Ovary (tissue), 7 donors: ENCODE measurements at regions not wholly inside any gene's neighbourhood (a gene's known extent, or its start where the extent isn't known, plus 50 kb on each side); places are given as distances from the start of the nearest gene placed in this dataset. TPM values are rescaled to one million over a fixed set of nuclear protein-coding genes. Genes with fewer than 3 reads are reported as not detected.
"Not testable (repeated sequence)": the region's sequence is repeated elsewhere in the genome, so short reads cannot be mapped to it uniquely, and the experiment has no call there.

ENCODE experiments used
- DNase-seq, 5 donors: peaks; one replicate each; pipeline ENCODE4 v3.0.0-alpha.2; 2019 to 2020
- H3K27ac ChIP-seq, 2 donors: fragments of 200-600 bp; one replicate each; pipeline versions ENCODE4 v1.5.1 to v1.8.0; 2019 to 2022
- H3K27me3 ChIP-seq: fragments of 200-600 bp; one replicate; pipeline ENCODE4 v1.8.0; 2022
- H3K36me3 ChIP-seq: fragments of 200-600 bp; sonication (generic); one replicate; pipeline ENCODE4 v1.5.1; 2019
- H3K4me1 ChIP-seq: one replicate; pipeline ENCODE4 v1.8.1; 2013; ENCODE audit warnings: mild to moderate bottlenecking, moderate library complexity; ENCODE audit not compliant: insufficient read depth
- H3K4me3 ChIP-seq: fragments of 200-600 bp; sonication (generic); one replicate; pipeline ENCODE4 v1.5.1; 2017
- H3K9me3 ChIP-seq, 2 donors: fragments of 200-600 bp in 1 of 2; sonication (generic) in 1 of 2; one replicate each; pipeline versions ENCODE4 v1.5.1 to v1.8.1; 2013 to 2019; ENCODE audit warnings: mild to moderate bottlenecking in 1 of 2, moderate library complexity in 1 of 2
- CTCF ChIP-seq, 3 donors: fragments of 450-650 bp in 2 of 3; fragments of 200-600 bp in 1 of 3; IDR thresholded peaks; one replicate each; pipeline versions ENCODE4 v1.5.1 to v1.8.0; 2016 to 2022; ENCODE audit warnings: antibody characterized with exemption in 3 of 3, mild to moderate bottlenecking in 1 of 3
- EP300 ChIP-seq: sonication (generic); formaldehyde crosslinking; IDR thresholded peaks from one replicate; pipeline ENCODE4 v1.6.1; 2017; ENCODE audit warnings: antibody characterized with exemption
- POLR2A ChIP-seq: fragments of 450-650 bp; IDR thresholded peaks from one replicate; pipeline ENCODE4 v1.6.1; 2017; ENCODE audit warnings: antibody characterized with exemption, mild to moderate bottlenecking, moderate library complexity
- WGBS, 3 donors: extraction: QIAGEN DNeasy Blood & Tissue Kit in 1 of 3; methylation state at CpG; one replicate each; pipeline versions ENCODE4 v1.1.5 to v1.1.7; 2013 to 2017; 5-methylcytosine and 5-hydroxymethylcytosine counted together
- intact Hi-C, 4 donors: fragments of 100-400 bp; cut with DNase I; formaldehyde crosslinking; loops; one replicate each; pipeline versions ENCODE4 v1.11.0 to v1.15.1; 2022 to 2023
- small RNA-seq: library from RNA; depleted of rRNA; stranded (forward); fragments of <200 nt; gene quantifications from one replicate; pipeline ENCODE3, GENCODE V24; 2016
- donor health status: DM: no; HTN: no; CAD: no; lungs with moderate emphysema.
- donor health status: DM: no; HTN: no; CAD: no.
- donor health status: Bipolar disorder and iron deficiency.
- donor health status: DM: no; HTN: no; CAD: no.
- donor health status: DM: yes; HTN: yes; CAD: no.

- DNase-seq, result no peak
- Histone ChIP-seq H3K36me3 (no peaks in the 10 kb centered on the region), H3K27ac (no peak overlapping the region), H3K4me1 (no peaks in the 10 kb centered on the region), H3K27me3 (no peaks in the 10 kb centered on the region), H3K4me3 (no peak overlapping the region), H3K9me3 (no peaks in the 10 kb centered on the region)
- TF ChIP-seq EP300 (no peak), CTCF (IDR thresholded peaks at IDR 0.05) (no peak), POLR2A (no peak)
- intact Hi-C loops, result no loop called here
- whole genome bisulfite sequencing, 3 donors, result 17 to 43% (median 21%) methylated on average over 4 of the region's 4 CpGs
Observed at GRCh38 chr2:5618271-5618670, 73.9 kb upstream of the SOX11 start.

- H3K27ac ChIP-seq, intact Hi-C loops, DNase-seq, H3K9me3 ChIP-seq, H3K27me3 ChIP-seq, H3K4me3 ChIP-seq, H3K4me1 ChIP-seq, H3K36me3 ChIP-seq: not testable (repeated sequence)
- 67 to 77% (median 71%) methylated on average over 5 of the region's 5 CpGs for WGBS, 3 donors
Observed at GRCh38 chr2:5625556-5626065, 66.6 kb upstream of the SOX11 start.

GRCh38 chr2:5628484-5628883, 63.7 kb upstream of the SOX11 start:
- H3K27ac ChIP-seq, H3K36me3 ChIP-seq, DNase-seq, H3K27me3 ChIP-seq, intact Hi-C loops, H3K4me1 ChIP-seq, H3K4me3 ChIP-seq, H3K9me3 ChIP-seq: not testable (repeated sequence)
- 32 to 58% (median 38%) methylated on average over 2 to 3 of the region's 6 CpGs for WGBS, 3 donors

DNA sequence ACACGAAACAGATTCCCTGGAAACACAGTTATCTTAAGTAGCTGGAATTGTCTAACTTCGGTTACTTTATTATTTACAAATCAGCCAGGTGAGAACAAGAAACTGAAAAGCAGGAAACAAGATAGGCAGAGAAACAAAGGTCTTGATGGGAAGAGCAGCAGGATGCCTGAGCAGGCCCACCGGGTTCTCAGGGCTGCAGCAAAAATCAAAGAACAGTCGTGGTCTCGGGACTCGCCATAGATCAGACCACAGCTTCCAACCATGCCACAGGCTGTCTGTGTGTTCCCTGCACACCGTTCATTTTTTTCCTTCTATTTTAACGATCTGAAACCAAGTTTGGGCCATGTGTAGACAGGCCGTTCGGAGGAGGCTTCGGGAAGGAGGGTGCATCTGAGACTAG, 62.7 kb upstream of the SOX11 start:
- H3K27me3 ChIP-seq, H3K27ac ChIP-seq, H3K9me3 ChIP-seq, intact Hi-C loops, DNase-seq, H3K4me3 ChIP-seq, H3K36me3 ChIP-seq, H3K4me1 ChIP-seq: not testable (repeated sequence)
- WGBS, 3 donors, result 75 to 83% (median 79%) methylated on average over 11 of the region's 11 CpGs

DNA sequence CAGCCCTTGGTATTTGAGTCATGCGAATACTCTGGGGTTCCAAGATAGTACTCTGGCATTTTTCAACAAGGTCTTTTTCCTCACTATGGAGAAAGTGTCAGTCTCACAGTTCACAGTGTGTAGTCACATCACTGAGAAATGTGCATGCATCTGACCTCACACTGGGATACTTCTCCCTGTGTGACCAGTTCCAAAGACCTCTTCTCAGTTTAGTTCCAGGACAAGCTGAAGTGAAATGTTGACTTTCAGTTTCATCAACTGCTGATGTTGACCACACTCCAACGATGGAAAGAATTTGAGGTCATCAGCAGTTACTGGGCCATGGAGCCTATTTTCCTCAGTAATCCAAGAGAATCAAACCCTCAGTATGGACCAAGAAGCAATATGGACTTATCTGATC, 55.1 kb upstream of the SOX11 start:
- H3K4me1 ChIP-seq, H3K36me3 ChIP-seq, intact Hi-C loops, H3K4me3 ChIP-seq, H3K9me3 ChIP-seq, H3K27ac ChIP-seq, H3K27me3 ChIP-seq, DNase-seq: not testable (repeated sequence)
- WGBS, 3 donors, result 75 to 88% (median 80%) methylated on average over 2 of the region's 2 CpGs

Small RNA genes lying in the stretch of these regions (small RNA-seq; reads per million reads assigned to genes)
- gene RF00322, result not detected
- gene RNU6-649P, result not detected
